ENCODE measurements at regions not wholly inside any gene's neighbourhood (a gene's known extent, or its start where the extent isn't known, plus 50 kb on each side); places are given as distances from the start of the nearest gene placed in this dataset.

DNA sequence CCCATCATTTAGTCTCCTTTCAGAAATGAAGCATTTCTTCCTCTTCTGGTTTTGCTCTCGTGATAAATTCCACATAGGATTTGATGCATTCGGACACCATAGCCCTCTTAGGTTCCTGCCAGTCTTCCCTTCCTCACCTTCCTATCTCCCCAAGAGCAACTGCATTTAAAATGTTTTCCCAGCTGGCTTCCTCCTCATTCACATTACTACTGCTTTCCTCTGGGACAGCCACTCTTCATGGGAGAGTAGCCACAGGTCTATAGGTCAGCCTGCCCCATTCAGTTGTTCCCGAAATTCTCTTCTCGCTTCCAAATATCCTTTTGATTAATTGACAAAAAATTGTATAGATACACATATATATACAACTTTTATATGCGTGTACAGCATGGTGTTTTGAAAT lies 214.2 kb upstream of the PDE10A start:
- no peak overlapping the region for H3K4me3 ChIP-seq (replicated peaks in 1 of 3; ENCODE audit: insufficient read depth in 1 of 3, low read depth in 2 of 3, low read length in 3 of 3)
- intact Hi-C loops (cut with micrococcal nuclease; ENCODE audit: unreplicated experiment) = no loop called here
- WGBS (ENCODE audit: low lambda C conversion rate) = 1% methylated on average over 5 of the region's 5 CpGs
- no peak for FAIRE-seq
- BruUV-seq (replicated peaks) = no TSS peak
- no peak overlapping the region for H3K9ac ChIP-seq (ENCODE audit: insufficient read depth, low read depth, low read length)
- H3K4me2 ChIP-seq (ENCODE audit: low read depth, low read length) = no peak overlapping the region
- in situ Hi-C loops (cut with HindIII; ENCODE audit: extremely low pct_ligation_motif_present, low pct_unique_long_range_greater_than_20kb) = no loop called here
- H3K9me3 ChIP-seq (ENCODE audit: low read length) = no peaks in the 10 kb centered on the region
- no peak overlapping the region for H2AFZ ChIP-seq (ENCODE audit: low read length)
- peaks cover 0 to 4% of the 10 kb centered on the region in 2 experiments; a peak in 2 of 5 replicates for H3K27me3 ChIP-seq (ENCODE audit: control insufficient read depth in 1 of 2, insufficient read depth in 2 of 2, low read length in 2 of 2)
- H3K36me3 ChIP-seq (replicated peaks in 1 of 2; ENCODE audit: control insufficient read depth in 1 of 2, insufficient read depth in 2 of 2, low read length in 2 of 2) = no peaks in the 10 kb centered on the region
- no peak overlapping the region for H3K27ac ChIP-seq (ENCODE audit: extremely low read length, insufficient read depth, low read length)
- no peak for DNase-seq (ENCODE audit: low spot score)
- TF ChIP-seq ZSCAN9 (CRISPR knock-in tag; IDR thresholded peaks at IDR 0.05; ENCODE audit: borderline replicate concordance) = no peak
- TF ChIP-seq PHF8 (CRISPR knock-in tag; IDR thresholded peaks at IDR 0.05) = no peak
- ATAC-seq = no peak
- no peaks in the 10 kb centered on the region for H3K4me1 ChIP-seq (ENCODE audit: insufficient read depth, low read length)
- POLR2A ChIA-PET = no interaction called here
- CTCF ChIA-PET (ENCODE audit: low intra/inter-chr PET ratio, low total read pairs) = no interaction called here
- H3K79me2 ChIP-seq (ENCODE audit: insufficient read depth, low read length) = no peaks in the 10 kb centered on the region
- H4K20me1 ChIP-seq (ENCODE audit: insufficient read depth, low read length) = no peaks in the 10 kb centered on the region

- in situ Hi-C loops (cut with HindIII; ENCODE audit: extremely low pct_ligation_motif_present, low pct_unique_long_range_greater_than_20kb) (no loop called here), intact Hi-C loops (cut with micrococcal nuclease; ENCODE audit: unreplicated experiment) (no loop called here)
- H3K27ac ChIP-seq (ENCODE audit: extremely low read length, insufficient read depth, low read length) = no peak overlapping the region
- H4K20me1 ChIP-seq (ENCODE audit: insufficient read depth, low read length) = no peaks in the 10 kb centered on the region
- H3K9me3 ChIP-seq (ENCODE audit: low read length) = no peaks in the 10 kb centered on the region
- no peaks in the 10 kb centered on the region for H3K36me3 ChIP-seq (replicated peaks in 1 of 2; ENCODE audit: control insufficient read depth in 1 of 2, insufficient read depth in 2 of 2, low read length in 2 of 2)
- no peaks in the 10 kb centered on the region for H3K4me1 ChIP-seq (ENCODE audit: insufficient read depth, low read length)
- ChIA-PET POLR2A (no interaction called here), CTCF (ENCODE audit: low intra/inter-chr PET ratio, low total read pairs) (no interaction called here)
- no peak for FAIRE-seq
- peaks cover 0 to 4% of the 10 kb centered on the region in 2 experiments; a peak in 2 of 5 replicates for H3K27me3 ChIP-seq (ENCODE audit: control insufficient read depth in 1 of 2, insufficient read depth in 2 of 2, low read length in 2 of 2)
- 31% methylated on average over 6 of the region's 6 CpGs for WGBS (ENCODE audit: low lambda C conversion rate)
- no peak for ATAC-seq
- H3K4me2 ChIP-seq (ENCODE audit: low read depth, low read length) = no peak overlapping the region
- no peak overlapping the region for H3K9ac ChIP-seq (ENCODE audit: insufficient read depth, low read depth, low read length)
- no peak overlapping the region for H2AFZ ChIP-seq (ENCODE audit: low read length)
- H3K4me3 ChIP-seq (replicated peaks in 1 of 3; ENCODE audit: insufficient read depth in 1 of 3, low read depth in 2 of 3, low read length in 3 of 3) = no peak overlapping the region
- no TSS peak for BruUV-seq (replicated peaks)
- no peak for DNase-seq (ENCODE audit: low spot score)
- TF ChIP-seq MAF1 (CRISPR knock-in tag; IDR thresholded peaks at IDR 0.05; ENCODE audit: borderline replicate concordance) = no peak
- no peak for TF ChIP-seq NFIB (CRISPR knock-in tag; IDR thresholded peaks at IDR 0.05; ENCODE audit: borderline replicate concordance)
- no peak for TF ChIP-seq ZNF17 (CRISPR knock-in tag; IDR thresholded peaks at IDR 0.05)
- TF ChIP-seq ETV6 (CRISPR knock-in tag; conservative IDR thresholded peaks at IDR 0.05) = no peak
- TF ChIP-seq GABPB1 (CRISPR knock-in tag; IDR thresholded peaks at IDR 0.05) = no peak
- TF ChIP-seq ZBTB7B (CRISPR knock-in tag; IDR thresholded peaks at IDR 0.05) = no peak
- no peak for TF ChIP-seq HES4 (CRISPR knock-in tag; IDR thresholded peaks at IDR 0.05; ENCODE audit: borderline replicate concordance)
- TF ChIP-seq NFRKB (IDR thresholded peaks at IDR 0.05) = no peak
- no peak for TF ChIP-seq ZNF547 (CRISPR knock-in tag; IDR thresholded peaks at IDR 0.05)
- no peak for TF ChIP-seq ARHGAP35 (CRISPR knock-in tag; IDR thresholded peaks at IDR 0.05; ENCODE audit: borderline replicate concordance)
- TF ChIP-seq ZNF552 (CRISPR knock-in tag; IDR thresholded peaks at IDR 0.05; ENCODE audit: borderline replicate concordance) = no peak
- TF ChIP-seq ZNF10 (CRISPR knock-in tag; IDR thresholded peaks at IDR 0.05; ENCODE audit: borderline replicate concordance, low read depth) = no peak
- TF ChIP-seq ZNF724P (CRISPR knock-in tag; IDR thresholded peaks at IDR 0.05; ENCODE audit: borderline replicate concordance) = no peak
- no peak for TF ChIP-seq ZNF546 (CRISPR knock-in tag; conservative IDR thresholded peaks at IDR 0.05)
- TF ChIP-seq, protein P1, sequence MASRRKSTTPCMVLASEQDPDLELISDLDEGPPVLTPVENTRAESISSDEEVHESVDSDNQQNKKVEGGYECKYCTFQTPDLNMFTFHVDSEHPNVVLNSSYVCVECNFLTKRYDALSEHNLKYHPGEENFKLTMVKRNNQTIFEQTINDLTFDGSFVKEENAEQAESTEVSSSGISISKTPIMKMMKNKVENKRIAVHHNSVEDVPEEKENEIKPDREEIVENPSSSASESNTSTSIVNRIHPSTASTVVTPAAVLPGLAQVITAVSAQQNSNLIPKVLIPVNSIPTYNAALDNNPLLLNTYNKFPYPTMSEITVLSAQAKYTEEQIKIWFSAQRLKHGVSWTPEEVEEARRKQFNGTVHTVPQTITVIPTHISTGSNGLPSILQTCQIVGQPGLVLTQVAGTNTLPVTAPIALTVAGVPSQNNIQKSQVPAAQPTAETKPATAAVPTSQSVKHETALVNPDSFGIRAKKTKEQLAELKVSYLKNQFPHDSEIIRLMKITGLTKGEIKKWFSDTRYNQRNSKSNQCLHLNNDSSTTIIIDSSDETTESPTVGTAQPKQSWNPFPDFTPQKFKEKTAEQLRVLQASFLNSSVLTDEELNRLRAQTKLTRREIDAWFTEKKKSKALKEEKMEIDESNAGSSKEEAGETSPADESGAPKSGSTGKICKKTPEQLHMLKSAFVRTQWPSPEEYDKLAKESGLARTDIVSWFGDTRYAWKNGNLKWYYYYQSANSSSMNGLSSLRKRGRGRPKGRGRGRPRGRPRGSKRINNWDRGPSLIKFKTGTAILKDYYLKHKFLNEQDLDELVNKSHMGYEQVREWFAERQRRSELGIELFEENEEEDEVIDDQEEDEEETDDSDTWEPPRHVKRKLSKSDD (CRISPR knock-in tag; IDR thresholded peaks at IDR 0.05; ENCODE audit: low read depth) = no peak
- no peak for TF ChIP-seq CEBPG (CRISPR knock-in tag; IDR thresholded peaks at IDR 0.05)
- no peaks in the 10 kb centered on the region for H3K79me2 ChIP-seq (ENCODE audit: insufficient read depth, low read length)
These were observed 213.5 kb upstream of the PDE10A start for GRCh38 chr6:165876588-165876987.
